CD4-positive, alpha-beta T cell (primary cell): ENCODE measurements at regions not wholly inside any gene's neighbourhood (a gene's known extent, or its start where the extent isn't known, plus 50 kb on each side); places are given as distances from the start of the nearest gene placed in this dataset.

ENCODE experiments used
- ATAC-seq: fragments of 200-7000 bp; cut with Tn5 transposase; one replicate; pipeline ENCODE4 v1.10.0; 2022; ENCODE audit warnings: mild to moderate bottlenecking; ENCODE audit not compliant: poor library complexity
- CTCF ChIA-PET: fragments of 350-600 bp; sonication (Branson Sonifier 250); formaldehyde crosslinking; loops from one replicate; lab custom pipeline; 2021; ENCODE audit warnings: antibody characterized with exemption, inconsistent platforms; lab: Charles Lee
- POLR2A ChIA-PET: fragments of 350-600 bp; sonication (Branson Sonifier 250); formaldehyde crosslinking; loops from one replicate; lab custom pipeline; 2021; ENCODE audit warnings: antibody characterized with exemption, inconsistent platforms; lab: Charles Lee
- DNase-seq, 14 experiments: peaks; one replicate each; pipeline ENCODE4 v3.0.0-alpha.2; 2013 to 2020; ENCODE audit warnings: mixed read lengths in 2 of 14
- H3K27ac ChIP-seq, 2 donors: one replicate each; pipeline versions ENCODE4 v1.5.1 to v1.7.0; 2013; ENCODE audit warnings: low read length in 2 of 2, low read depth in 1 of 2, mild to moderate bottlenecking in 1 of 2
- H3K27me3 ChIP-seq, 2 experiments: 1 replicate in 1 of 2; 2 replicates in 1 of 2; pipeline versions ENCODE4 v1.6.1 to v1.7.0; 2013; ENCODE audit warnings: low read length in 2 of 2, control low read depth in 1 of 2, mild to moderate bottlenecking in 1 of 2, moderate library complexity in 1 of 2; ENCODE audit not compliant: insufficient read depth in 2 of 2, control insufficient read depth in 1 of 2
- H3K36me3 ChIP-seq: one replicate; pipeline ENCODE4 v1.6.1; 2013; ENCODE audit warnings: low read length, control low read depth; ENCODE audit not compliant: insufficient read depth
- H3K4me1 ChIP-seq: one replicate; pipeline ENCODE4 v1.6.1; 2013; ENCODE audit warnings: low read length, control low read depth; ENCODE audit not compliant: insufficient read depth
- H3K4me3 ChIP-seq: one replicate; pipeline ENCODE4 v1.5.1; 2013; ENCODE audit warnings: mild to moderate bottlenecking, low read length, moderate library complexity
- H3K9me3 ChIP-seq, 2 experiments: 1 replicate in 1 of 2; 2 replicates in 1 of 2; pipeline versions ENCODE4 v1.6.1 to v1.7.0; 2013; ENCODE audit warnings: low read length in 2 of 2, mild to moderate bottlenecking in 2 of 2, control low read depth in 1 of 2, moderate library complexity in 1 of 2; ENCODE audit not compliant: control insufficient read depth in 1 of 2, insufficient read depth in 1 of 2
- H3K27ac Mint-ChIP-seq: one replicate; pipeline ENCODE4 v1.8.0; 2020; ENCODE audit warnings: mixed read lengths
- H3K27me3 Mint-ChIP-seq: one replicate; pipeline ENCODE4 v1.8.0; 2021; ENCODE audit warnings: mixed read lengths
- H3K36me3 Mint-ChIP-seq: one replicate; pipeline ENCODE4 v1.8.0; 2021; ENCODE audit warnings: low read depth, mixed read lengths
- H3K4me1 Mint-ChIP-seq: one replicate; pipeline ENCODE4 v1.8.0; 2021; ENCODE audit warnings: low read depth, mixed read lengths
- H3K4me3 Mint-ChIP-seq: one replicate; pipeline ENCODE4 v1.8.0; 2020; ENCODE audit warnings: mild to moderate bottlenecking, mixed read lengths
- H3K9me3 Mint-ChIP-seq: one replicate; pipeline ENCODE4 v1.8.0; 2020; ENCODE audit warnings: mixed read lengths
- CTCF ChIP-seq: fragments of 200-600 bp; IDR thresholded peaks from one replicate; pipeline ENCODE4 v1.8.0; 2022; ENCODE audit warnings: antibody characterized with exemption, mild to moderate bottlenecking
- intact Hi-C, 2 experiments: fragments of 100-400 bp; cut with DNase I in 1 of 2; cut with micrococcal nuclease in 1 of 2; formaldehyde crosslinking; loops; one replicate each; pipeline versions ENCODE4 v1.15.1 to v1.9.0; 2023 to 2025; cut with DNase I, micrococcal nuclease

GRCh38 chr16:76038097-76038496 is 239.1 kb upstream of the CNTNAP4 start:
- DNase-seq (no peak), ATAC-seq (no peak)
- Histone ChIP-seq H3K27me3 (no peaks in the 10 kb centered on the region), H3K4me1 (no peaks in the 10 kb centered on the region), H3K9me3 (no peaks in the 10 kb centered on the region), H3K4me3 (no peak overlapping the region), H3K36me3 (no peaks in the 10 kb centered on the region), H3K27ac (no peak overlapping the region)
- no peak overlapping the region for H3K4me3 Mint-ChIP-seq
- intact Hi-C loops: no loop called here
- H3K27me3 Mint-ChIP-seq: no peaks in the 10 kb centered on the region
- H3K4me1 Mint-ChIP-seq: no peaks in the 10 kb centered on the region
- ChIA-PET CTCF (no interaction called here), POLR2A (no interaction called here)
- no peaks in the 10 kb centered on the region for H3K36me3 Mint-ChIP-seq
- H3K9me3 Mint-ChIP-seq: peaks cover 9% of the 10 kb centered on the region
- no peak overlapping the region for H3K27ac Mint-ChIP-seq
- TF ChIP-seq CTCF: no peak

GRCh38 chr16:76052725-76053124 is 224.5 kb upstream of the CNTNAP4 start:
- H3K27ac Mint-ChIP-seq: no peak overlapping the region
- Histone ChIP-seq H3K27ac (no peak overlapping the region), H3K36me3 (no peaks in the 10 kb centered on the region), H3K9me3 (peaks cover 0 to 9% of the 10 kb centered on the region in 2 experiments), H3K27me3 (no peaks in the 10 kb centered on the region), H3K4me3 (no peak overlapping the region), H3K4me1 (no peaks in the 10 kb centered on the region)
- no peaks in the 10 kb centered on the region for H3K27me3 Mint-ChIP-seq
- peaks cover 6% of the 10 kb centered on the region for H3K9me3 Mint-ChIP-seq
- ChIA-PET POLR2A (no interaction called here), CTCF (no interaction called here)
- H3K36me3 Mint-ChIP-seq: no peaks in the 10 kb centered on the region
- intact Hi-C loops: no loop called here
- no peak for TF ChIP-seq CTCF
- ATAC-seq: no peak
- no peak overlapping the region for H3K4me3 Mint-ChIP-seq
- H3K4me1 Mint-ChIP-seq: no peaks in the 10 kb centered on the region
- no peak for DNase-seq

GRCh38 chr16:76059186-76059585 is 218.0 kb upstream of the CNTNAP4 start:
- H3K27me3 Mint-ChIP-seq: no peaks in the 10 kb centered on the region
- no peak for DNase-seq

More at GRCh38 chr16:76059186-76059585, 218.0 kb upstream of the CNTNAP4 start:
- Mint-ChIP-seq H3K4me3 (no peak overlapping the region), H3K9me3 (peaks cover 6% of the 10 kb centered on the region), H3K36me3 (no peaks in the 10 kb centered on the region), H3K4me1 (no peaks in the 10 kb centered on the region), H3K27ac (no peak overlapping the region)
- Histone ChIP-seq H3K4me3 (no peak overlapping the region), H3K27ac (no peak overlapping the region), H3K27me3 (no peaks in the 10 kb centered on the region), H3K36me3 (no peaks in the 10 kb centered on the region), H3K9me3 (no peaks in the 10 kb centered on the region), H3K4me1 (no peaks in the 10 kb centered on the region)
- ChIA-PET CTCF (no interaction called here), POLR2A (no interaction called here)
- no peak for TF ChIP-seq CTCF
- ATAC-seq: no peak
- intact Hi-C loops: no loop called here
